Stomach (tissue), 8 donors: ENCODE measurements at regions not wholly inside any gene's neighbourhood (a gene's known extent, or its start where the extent isn't known, plus 50 kb on each side); places are given as distances from the start of the nearest gene placed in this dataset.

Experiments used
- DNase-seq, 2 donors: peaks; one replicate each; pipeline versions ENCODE4 v3.0.0 to v3.0.0-alpha.2; 2013 to 2019
- H3K27ac ChIP-seq, 5 donors: fragments of 200-600 bp in 4 of 5; sonication (generic) in 4 of 5; one replicate each; pipeline ENCODE4 v1.5.1; 2013 to 2019; ENCODE audit warnings: mild to moderate bottlenecking in 1 of 5, moderate library complexity in 1 of 5
- H3K27me3 ChIP-seq, 3 donors: fragments of 200-600 bp; sonication (generic); one replicate each; pipeline ENCODE4 v1.5.1; 2017 to 2019; ENCODE audit warnings: mixed run types in 1 of 3
- H3K36me3 ChIP-seq, 4 donors: fragments of 200-600 bp; sonication (generic); 1 replicate in 3 of 4; 2 replicates in 1 of 4; pipeline ENCODE4 v1.5.1; 2016 to 2019
- H3K4me1 ChIP-seq, 4 donors: fragments of 200-600 bp; sonication (generic); one replicate each; pipeline ENCODE4 v1.5.1; 2016 to 2019
- H3K4me3 ChIP-seq, 4 donors: fragments of 200-600 bp; sonication (generic) in 3 of 4; one replicate each; pipeline ENCODE4 v1.5.1; 2016 to 2019; ENCODE audit warnings: mild to moderate bottlenecking in 1 of 4
- H3K9me3 ChIP-seq, 4 donors: fragments of 200-600 bp; sonication (generic); one replicate each; pipeline ENCODE4 v1.5.1; 2016 to 2019
- CTCF ChIP-seq, 7 experiments: fragments of 450-650 bp in 4 of 7; fragments of 200-600 bp in 3 of 7; sonication (generic) in 3 of 7; IDR thresholded peaks; one replicate each; pipeline ENCODE4 v1.5.1; 2016 to 2019; ENCODE audit warnings: antibody characterized with exemption in 7 of 7, control low read depth in 2 of 7, mild to moderate bottlenecking in 1 of 7
- EP300 ChIP-seq: sonication (generic); formaldehyde crosslinking; IDR thresholded peaks from one replicate; pipeline ENCODE4 v1.6.1; 2017; ENCODE audit warnings: antibody characterized with exemption
- POLR2A ChIP-seq, 4 donors: fragments of 450-650 bp; IDR thresholded peaks; one replicate each; pipeline ENCODE4 v1.6.1; 2016; ENCODE audit warnings: antibody characterized with exemption in 4 of 4, control low read depth in 2 of 4, mild to moderate bottlenecking in 1 of 4, moderate library complexity in 1 of 4
- POLR2AphosphoS5 ChIP-seq, 3 donors: sonication (generic); formaldehyde crosslinking; IDR thresholded peaks; one replicate each; pipeline ENCODE4 v1.6.1; 2016; ENCODE audit warnings: antibody characterized with exemption in 3 of 3
- WGBS, 5 donors: extraction: QIAGEN DNeasy Blood & Tissue Kit in 3 of 5; methylation state at CpG; one replicate each; pipeline versions ENCODE4 v1.1.5 to v1.1.7; 2013 to 2018; 5-methylcytosine and 5-hydroxymethylcytosine counted together
- intact Hi-C: fragments of 100-400 bp; cut with DNase I; formaldehyde crosslinking; loops from one replicate; pipeline ENCODE4 v1.15.1; 2023; ENCODE audit warnings: low total_unique reads
- donor health status: healthy with polysubstance abuse.
- donor health status: Bipolar disorder and iron deficiency.
- donor health status: healthy.

- Histone ChIP-seq H3K27me3 (no peaks in the 10 kb centered on the region), H3K9me3 (no peaks in the 10 kb centered on the region), H3K4me1 (peaks cover 0 to 18% (median 2%) of the 10 kb centered on the region in 4 donors), H3K4me3 (no peak overlapping the region), H3K27ac (peak overlapping the region in 3 of 5 donors; percentile 22 to 66 (median 38)), H3K36me3 (no peaks in the 10 kb centered on the region)
- TF ChIP-seq EP300 (no peak), POLR2A (IDR thresholded peaks at IDR 0.05) (no peak), CTCF (IDR thresholded peaks at IDR 0.05) (no peak), POLR2AphosphoS5 (IDR thresholded peaks at IDR 0.05) (no peak)
- DNase-seq, result no peak
- intact Hi-C loops, result no loop called here
- WGBS, 5 donors, result 56 to 69% (median 66%) methylated on average over 8 of the region's 8 CpGs
Measured at GRCh38 chr10:63799521-63800300, 278.5 kb downstream of the REEP3 start.

- WGBS, 5 donors, result 16 to 35% (median 26%) methylated on average over 4 of the region's 4 CpGs
- H3K36me3 ChIP-seq, result no peaks in the 10 kb centered on the region
- H3K4me3 ChIP-seq, result no peak overlapping the region
- intact Hi-C loops, result no loop called here
- no peak overlapping the region for H3K27ac ChIP-seq
- DNase-seq, result peak in 1 of 2 donors; percentile 9
- TF ChIP-seq POLR2AphosphoS5 (IDR thresholded peaks at IDR 0.05) (no peak), CTCF (IDR thresholded peaks at IDR 0.05) (no peak), EP300 (no peak), POLR2A (IDR thresholded peaks at IDR 0.05) (no peak)
- H3K27me3 ChIP-seq, result no peaks in the 10 kb centered on the region
- H3K9me3 ChIP-seq, result peaks cover 0 to under 1% (median 0%) of the 10 kb centered on the region in 4 donors
- peaks cover 0 to 18% (median 2%) of the 10 kb centered on the region in 4 donors for H3K4me1 ChIP-seq
Measured at GRCh38 chr10:63801166-63801565, 280.0 kb downstream of the REEP3 start.

GRCh38 chr10:63806330-63806729, 285.1 kb downstream of the REEP3 start:
- Histone ChIP-seq H3K4me3 (no peak overlapping the region), H3K27me3 (no peaks in the 10 kb centered on the region), H3K27ac (no peak overlapping the region), H3K36me3 (no peaks in the 10 kb centered on the region), H3K9me3 (peaks cover 0 to 13% (median 3%) of the 10 kb centered on the region in 4 donors), H3K4me1 (no peaks in the 10 kb centered on the region)
- TF ChIP-seq POLR2AphosphoS5 (IDR thresholded peaks at IDR 0.05) (no peak), POLR2A (IDR thresholded peaks at IDR 0.05) (no peak), CTCF (IDR thresholded peaks at IDR 0.05) (no peak)
- intact Hi-C loops, result no loop called here
- WGBS, 5 donors, result 18 to 52% (median 40%) methylated on average over 2 of the region's 2 CpGs
- no peak for DNase-seq

GRCh38 chr10:63812501-63812900, 291.3 kb downstream of the REEP3 start:
- 30 to 92% (median 80%) methylated on average over 1 to 2 of the region's 2 CpGs for WGBS, 5 donors
- Histone ChIP-seq H3K27ac (no peak overlapping the region), H3K9me3 (no peaks in the 10 kb centered on the region), H3K4me3 (no peak overlapping the region), H3K4me1 (no peaks in the 10 kb centered on the region), H3K36me3 (no peaks in the 10 kb centered on the region), H3K27me3 (no peaks in the 10 kb centered on the region)
- TF ChIP-seq POLR2A (IDR thresholded peaks at IDR 0.05) (no peak), EP300 (no peak), CTCF (IDR thresholded peaks at IDR 0.05) (no peak), POLR2AphosphoS5 (IDR thresholded peaks at IDR 0.05) (no peak)
- intact Hi-C loops, result no loop called here
- no peak for DNase-seq
